GM12874 (cell line): ENCODE measurements at regions not wholly inside any gene's neighbourhood (a gene's known extent, or its start where the extent isn't known, plus 50 kb on each side); places are given as distances from the start of the nearest gene placed in this dataset.

Experiments used
- CTCF ChIP-seq: IDR thresholded peaks from 2 replicates; pipeline ENCODE4 v1.5.1; 2011; ENCODE audit warnings: low read depth, mild to moderate bottlenecking, control low read depth, low read length, moderate library complexity; ENCODE audit not compliant: insufficient read depth

- no peak for TF ChIP-seq CTCF
Measured at GRCh38 chr11:109205312-109205711, 216.7 kb upstream of the C11orf87 start.

GRCh38 chr11:109208121-109208520 lies 213.9 kb upstream of the C11orf87 start:
- no peak for TF ChIP-seq CTCF

GRCh38 chr11:109209572-109209971 lies 212.4 kb upstream of the C11orf87 start:
- no peak for TF ChIP-seq CTCF

GRCh38 chr11:109221190-109221589 lies 200.8 kb upstream of the C11orf87 start:
- no peak for TF ChIP-seq CTCF

GRCh38 chr11:109222761-109223160 lies 199.2 kb upstream of the C11orf87 start:
- no peak for TF ChIP-seq CTCF

- no peak for TF ChIP-seq CTCF
Measured at GRCh38 chr11:109223451-109223850, 198.5 kb upstream of the C11orf87 start.

- no peak for TF ChIP-seq CTCF
Measured at GRCh38 chr11:109229682-109230081, 192.3 kb upstream of the C11orf87 start.

GRCh38 chr11:109236188-109236587 lies 185.8 kb upstream of the C11orf87 start:
- no peak for TF ChIP-seq CTCF
